ENCODE measurements at regions not wholly inside any gene's neighbourhood (a gene's known extent, or its start where the extent isn't known, plus 50 kb on each side); places are given as distances from the start of the nearest gene placed in this dataset.

DNA sequence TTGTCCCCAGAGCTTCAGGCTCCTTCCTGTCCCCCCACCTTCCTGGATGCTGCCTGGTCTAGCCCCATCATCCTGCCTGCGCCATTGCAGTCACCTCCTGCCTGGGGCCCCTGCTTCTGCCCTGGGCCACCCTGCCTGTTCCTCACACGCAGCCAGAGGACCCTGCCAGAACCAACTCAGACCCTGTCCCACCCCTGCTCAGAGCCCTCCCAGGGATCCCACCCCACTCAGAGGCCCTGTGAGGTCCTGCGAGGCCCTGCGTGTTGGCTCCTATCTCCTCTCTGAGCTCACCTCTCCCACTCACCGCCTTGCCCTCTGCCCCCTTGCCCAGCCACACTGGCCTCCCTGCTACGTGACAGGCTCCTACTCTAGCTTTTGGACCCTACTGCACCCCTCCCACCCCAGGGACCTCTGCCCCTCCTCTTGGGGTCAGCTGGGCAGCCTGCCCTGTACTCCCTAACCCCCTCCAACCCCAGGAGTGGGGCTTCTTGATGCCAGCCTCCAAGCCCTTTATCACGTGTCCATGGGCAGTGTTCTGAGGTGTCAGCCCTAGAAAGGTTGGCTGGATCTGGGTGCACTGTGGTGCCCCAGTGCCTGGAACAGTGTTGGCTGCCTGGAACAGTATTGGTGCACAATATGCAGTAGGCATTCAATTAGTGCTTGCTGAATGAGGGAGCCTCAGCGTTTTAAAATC, 68.3 kb downstream of the CEBPB start:
- no peak for DNase-seq (ENCODE audit: low spot score)

DNA sequence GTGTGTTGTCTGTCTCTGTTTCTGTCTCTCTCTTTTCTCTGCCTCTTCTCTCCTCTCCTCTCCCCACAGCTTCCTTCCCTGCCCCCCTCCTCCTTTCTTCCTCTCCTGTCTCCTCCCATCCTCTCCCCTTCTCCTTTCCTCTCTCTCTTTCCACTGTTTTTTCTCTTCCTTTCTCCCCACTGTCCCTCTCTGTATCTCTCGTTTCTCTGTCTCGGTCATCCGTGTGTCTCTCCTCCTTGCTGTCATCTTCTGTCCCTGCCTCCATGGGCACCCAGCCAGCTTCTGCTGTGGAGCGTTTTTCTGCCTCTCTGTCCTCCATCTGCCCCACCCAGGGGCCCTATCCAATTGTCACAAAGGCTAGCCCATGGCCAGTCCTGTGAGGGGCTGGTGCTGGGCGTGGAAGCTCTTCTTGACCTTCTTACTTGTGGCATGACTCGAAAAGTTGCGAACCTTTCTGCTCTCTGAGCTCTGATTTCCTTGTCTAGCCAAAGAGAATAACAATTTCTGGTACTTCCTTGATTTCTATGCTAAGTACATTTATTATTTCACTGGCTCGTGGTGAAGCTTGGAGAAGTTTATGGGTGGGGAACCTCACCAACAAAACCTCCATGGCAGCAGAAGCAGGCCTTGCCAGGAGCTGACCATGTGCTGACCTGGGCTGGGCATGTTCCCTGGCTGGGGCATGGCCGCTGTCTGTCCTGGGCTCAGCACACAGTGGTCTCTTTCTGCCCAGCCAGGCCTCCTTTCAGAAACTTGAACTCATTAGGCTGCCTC, 69.3 kb downstream of the CEBPB start:
- DNase-seq (ENCODE audit: low spot score): no peak

DNA sequence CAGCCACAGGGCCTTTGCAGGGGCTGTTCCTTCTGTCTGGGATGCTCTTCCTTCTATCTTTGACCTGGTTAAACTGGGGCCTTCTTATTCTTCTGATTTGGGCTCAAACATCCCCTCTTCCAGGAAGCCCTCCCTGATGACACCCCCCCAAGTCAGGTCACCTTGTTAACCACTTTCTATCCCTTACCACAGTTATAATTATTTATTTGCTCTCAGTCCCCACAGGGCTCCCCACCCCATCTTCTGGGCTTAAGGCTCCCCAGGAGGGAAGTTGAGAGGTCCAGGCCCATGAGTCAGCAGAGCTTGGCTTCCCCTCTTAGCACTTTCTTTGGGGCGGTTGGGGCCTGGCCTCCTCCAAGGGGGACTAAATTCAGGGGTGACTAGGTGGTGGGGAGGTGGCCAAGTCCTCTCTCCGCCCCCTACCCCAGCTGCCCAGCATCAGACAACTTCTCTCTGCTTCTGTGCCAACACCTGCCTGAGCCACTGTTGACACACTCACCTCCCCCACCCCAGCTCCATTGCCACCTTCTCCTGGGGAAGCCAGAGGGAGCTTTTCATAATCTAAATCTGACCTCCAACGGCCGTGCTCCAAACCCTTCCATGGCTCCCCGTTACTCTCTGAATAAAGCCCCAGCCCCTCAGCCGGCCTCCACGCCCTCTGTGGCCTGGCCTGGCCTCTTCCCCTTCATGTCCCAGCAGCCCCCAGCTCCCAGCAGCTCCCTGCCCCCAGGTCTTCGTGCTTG, 70.0 kb downstream of the CEBPB start:
- no peak for DNase-seq (ENCODE audit: low spot score)

DNA sequence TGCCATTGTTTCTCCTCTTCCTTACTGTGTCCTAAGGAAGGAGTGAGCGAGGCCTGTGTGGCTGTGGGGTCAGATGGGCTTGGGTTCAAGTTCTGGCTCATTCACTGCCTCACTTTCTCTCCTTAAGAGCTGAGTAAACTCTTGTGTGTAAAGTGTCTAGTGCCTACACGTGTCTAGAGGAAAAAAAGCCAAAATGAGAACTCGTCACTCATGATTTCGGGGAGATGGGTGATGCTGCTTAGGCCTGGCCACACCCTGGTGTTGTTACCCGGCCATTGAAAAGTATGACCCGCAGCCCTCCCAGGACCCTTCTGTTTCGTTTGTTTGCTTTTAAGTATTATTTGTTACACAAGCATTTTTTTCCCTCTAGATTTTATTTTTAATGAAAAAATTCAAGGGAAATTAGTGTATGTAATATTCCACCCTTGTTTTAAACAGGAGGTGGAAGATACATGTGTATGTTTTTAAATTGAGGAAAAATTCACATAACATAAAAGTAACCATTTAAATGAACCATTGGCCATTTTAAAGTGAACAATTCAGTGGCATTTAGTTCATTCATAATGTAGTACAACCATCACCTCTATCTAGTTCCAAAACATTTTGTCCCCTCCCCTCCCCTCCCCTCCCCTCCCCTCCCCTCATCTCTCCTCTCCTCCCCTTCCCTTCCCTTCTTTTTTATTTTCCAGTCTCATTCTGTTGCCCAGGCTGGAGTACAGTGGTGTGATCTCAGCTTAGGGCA, 71.0 kb downstream of the CEBPB start:
- no peak for DNase-seq (ENCODE audit: low spot score)

DNA sequence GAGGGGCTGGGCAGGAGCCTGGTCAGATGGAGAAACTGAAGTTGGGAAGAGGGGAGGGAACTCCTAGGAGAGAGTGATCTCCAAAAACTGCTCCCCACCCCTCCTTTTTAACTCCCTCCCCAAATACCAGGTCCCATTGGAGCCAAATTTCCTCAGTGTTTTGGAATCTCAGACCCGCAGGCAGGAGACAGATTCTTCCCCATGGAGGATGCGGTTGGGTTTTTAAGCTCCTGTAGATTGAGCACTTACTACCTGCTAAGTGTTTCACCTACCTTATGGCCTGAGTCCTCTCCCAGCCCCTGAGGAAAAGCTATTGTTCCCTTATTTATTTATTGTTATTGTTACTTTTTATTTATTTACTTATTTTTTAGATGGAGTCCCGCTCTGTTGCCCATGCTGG, 73.2 kb downstream of the CEBPB start:
- no peak for DNase-seq (ENCODE audit: low spot score)

DNA sequence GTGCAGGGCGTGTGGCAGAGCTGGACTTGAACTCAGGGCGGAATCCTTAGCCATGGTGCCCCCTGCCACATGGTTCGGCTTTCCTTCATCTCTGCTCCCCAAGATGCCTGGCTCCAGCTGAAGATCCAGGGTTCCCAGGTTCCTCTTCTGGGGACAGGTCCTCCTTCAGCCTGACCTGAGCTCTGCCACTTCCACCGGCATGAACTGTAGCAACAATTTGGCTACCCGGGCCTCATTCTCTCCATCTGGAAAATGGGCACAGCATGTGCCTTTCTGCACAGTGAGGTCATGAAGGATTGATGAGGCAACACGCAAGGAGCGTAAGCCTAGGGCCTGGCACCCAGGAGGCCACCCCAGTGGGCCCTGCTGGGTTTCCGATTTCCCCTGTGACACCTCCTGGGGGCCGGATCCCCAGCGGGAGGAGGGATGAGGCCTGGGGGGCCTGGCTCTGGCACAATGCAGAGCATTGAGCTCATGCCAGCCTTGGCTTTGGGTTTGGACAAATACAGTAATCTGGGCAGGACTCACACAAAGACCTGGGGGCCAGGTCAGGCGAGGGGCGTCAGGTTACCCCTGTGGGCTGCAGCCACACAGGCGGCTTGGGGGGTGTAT, 74.0 kb downstream of the CEBPB start:
- DNase-seq (ENCODE audit: low spot score): no peak

DNA sequence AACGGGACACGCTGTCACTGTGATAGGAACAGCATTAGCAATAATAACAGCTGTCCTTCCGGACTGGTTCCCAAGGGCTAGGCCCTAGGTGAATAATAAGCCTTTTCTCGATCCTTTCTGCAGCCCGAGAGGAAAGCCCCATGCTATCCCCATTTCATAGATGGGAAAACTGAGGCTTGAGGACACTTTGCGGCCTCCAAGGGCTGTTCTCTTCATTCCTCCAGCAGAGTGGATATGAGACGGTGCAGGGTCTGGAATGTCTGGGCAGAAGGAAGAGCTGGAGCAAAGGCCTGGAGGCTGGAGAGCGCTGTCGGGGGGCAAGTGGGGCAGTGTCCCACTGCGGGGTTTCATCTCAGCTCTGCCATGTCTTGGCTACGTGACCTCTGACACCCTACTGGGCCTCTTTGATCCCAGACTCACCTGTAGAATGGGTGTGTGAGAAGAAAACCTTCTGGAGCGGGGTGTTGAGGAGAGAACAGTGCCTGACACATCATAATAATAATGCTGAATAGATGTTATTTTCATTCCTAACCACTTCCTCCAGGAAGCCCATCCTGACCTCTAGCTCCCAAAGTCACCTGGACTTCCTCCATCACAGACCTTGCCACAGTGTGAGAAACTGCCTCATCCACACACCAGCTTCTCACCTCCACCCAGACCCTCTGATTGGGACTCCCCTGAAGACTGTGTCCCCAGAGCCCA, 74.8 kb downstream of the CEBPB start:
- DNase-seq (ENCODE audit: low spot score): no peak

DNA sequence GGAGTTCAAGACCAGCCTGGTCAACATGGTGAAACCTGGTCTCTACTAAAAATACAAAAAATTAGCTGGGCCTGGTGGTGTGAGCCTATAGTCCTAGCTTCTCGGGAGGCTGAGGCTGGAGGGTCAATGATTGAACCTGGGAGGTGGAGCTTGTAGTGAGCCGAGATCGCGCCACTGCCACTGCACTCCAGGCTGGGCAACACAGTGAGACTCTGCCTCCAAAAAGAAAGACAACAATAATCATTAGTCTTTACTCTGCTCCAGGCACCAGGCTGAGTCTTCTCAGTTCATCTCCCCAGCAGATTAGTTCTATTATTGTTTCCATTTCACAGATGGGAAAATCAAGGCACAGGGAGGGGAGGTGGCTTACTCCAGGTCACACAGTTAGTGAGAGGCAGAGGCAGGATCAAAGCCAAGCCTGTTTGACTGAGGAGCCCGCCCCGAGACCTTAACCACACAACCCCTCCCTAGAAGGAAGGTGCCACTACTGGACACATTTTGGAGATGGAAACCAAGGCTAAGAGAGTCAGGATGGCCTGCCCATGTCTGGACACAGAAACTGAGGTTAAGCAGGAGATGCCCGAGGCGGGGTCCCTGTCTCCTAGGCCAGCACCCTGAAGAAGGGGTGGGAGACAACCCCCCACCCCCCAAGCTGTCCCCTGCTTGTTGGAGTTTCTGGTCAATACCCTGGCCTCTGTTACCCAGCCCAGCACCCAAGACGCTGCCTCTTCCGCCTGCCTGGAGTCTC, 75.8 kb downstream of the CEBPB start:
- no peak for DNase-seq (ENCODE audit: low spot score)

DNA sequence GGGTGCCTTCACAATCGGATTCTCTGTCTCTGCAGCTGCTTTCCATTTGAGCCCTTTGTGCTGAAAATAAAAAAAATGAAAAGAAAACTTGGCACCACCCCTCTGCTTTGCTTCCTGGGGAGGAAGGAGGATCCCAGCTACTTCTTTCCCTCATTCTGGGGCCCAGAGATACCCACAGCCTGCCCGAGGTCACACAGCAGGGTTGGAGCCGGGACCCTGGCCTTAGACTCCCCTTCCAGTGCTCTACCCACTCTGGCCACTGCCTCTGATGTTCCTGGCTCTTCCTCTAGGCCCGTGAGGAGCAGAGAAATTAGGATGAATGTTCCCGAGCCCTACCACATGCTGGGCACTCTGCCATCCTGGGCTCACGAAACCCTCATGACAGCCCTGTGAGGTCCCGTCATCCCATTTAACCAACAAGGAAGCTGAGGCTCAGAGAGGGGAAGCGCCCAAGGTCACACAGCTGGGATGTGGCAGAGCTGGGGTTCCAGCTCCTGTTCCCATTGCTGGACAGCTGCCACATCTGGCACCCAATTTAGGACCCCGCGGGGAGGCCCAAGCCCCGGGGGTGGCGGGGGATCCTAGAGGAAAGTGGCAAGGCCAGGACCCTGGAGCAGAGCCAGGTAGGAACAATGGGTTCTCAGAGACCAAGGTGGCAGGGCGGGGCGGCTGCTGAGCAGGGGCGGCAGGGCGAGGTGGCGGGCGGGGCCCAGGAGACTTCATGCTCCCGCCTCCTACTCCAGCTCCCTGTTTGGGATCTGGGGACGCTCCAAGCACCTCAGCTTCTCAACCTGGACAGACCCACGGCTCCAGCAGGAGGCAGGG, 76.6 kb downstream of the CEBPB start:
- no peak for DNase-seq (ENCODE audit: low spot score)

DNA sequence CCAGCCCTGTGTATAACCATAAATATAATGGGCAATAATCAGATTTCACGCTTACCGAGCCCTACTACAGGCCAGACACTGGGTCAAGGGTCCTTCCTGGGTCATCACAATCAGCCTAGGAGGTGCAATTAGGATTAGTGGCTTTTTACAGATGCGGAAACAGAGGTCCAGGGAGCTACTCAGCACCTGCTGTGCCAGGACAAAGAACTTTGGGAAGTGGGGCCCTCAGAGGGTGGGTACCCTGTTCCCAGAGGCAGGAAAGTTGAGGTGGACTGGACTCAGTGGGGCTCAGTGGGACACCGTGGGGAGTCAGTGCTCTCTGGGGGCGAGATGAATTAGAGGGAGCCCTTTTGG, 77.2 kb downstream of the CEBPB start:
- no peak for DNase-seq (ENCODE audit: low spot score)

DNA sequence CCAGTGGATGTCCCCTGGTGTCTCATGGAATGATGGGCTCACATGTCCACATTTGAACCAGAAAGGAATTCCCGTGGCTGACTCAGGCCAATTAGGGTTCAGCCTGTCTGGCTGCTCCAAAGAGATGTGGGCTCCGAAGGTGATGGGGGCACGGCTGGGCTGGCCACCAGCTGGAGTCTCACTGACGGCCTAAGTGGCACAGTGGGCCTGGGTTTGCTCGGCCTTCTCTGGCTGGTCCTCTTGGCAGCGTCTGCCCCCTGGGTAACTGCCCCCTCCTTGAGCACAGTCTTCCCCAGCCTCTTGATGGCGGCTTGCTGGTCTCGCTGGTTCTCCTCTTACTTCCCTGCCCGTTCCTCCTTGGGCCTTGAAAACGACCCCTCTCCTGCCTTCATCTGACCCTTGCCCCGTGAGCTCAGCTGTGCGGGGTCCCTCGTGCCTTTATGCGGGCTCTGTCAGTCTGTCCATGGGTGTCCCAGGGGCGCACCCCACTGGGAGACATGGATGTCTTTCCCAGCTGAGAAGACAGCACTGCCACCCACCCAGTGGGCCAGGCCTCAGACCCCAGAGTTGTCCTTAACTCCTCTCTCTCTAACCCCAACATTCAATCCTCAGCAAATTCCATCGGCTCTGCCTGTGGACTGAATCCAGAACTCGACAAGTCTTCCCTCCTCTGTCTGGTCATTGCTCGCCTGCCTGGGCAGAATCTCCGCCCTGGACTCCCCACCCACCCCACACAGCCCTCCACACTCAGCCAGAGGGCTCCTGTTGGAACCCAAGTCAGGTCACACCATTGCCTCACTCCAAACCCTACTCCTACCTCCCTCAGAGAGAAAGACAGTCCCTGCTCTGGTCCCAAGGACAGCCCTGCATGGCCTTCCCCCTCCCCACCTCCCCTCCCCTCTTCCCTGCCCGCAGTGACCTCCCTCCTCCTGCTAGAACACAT, 78.7 kb downstream of the CEBPB start:
- DNase-seq (ENCODE audit: low spot score): no peak

DNA sequence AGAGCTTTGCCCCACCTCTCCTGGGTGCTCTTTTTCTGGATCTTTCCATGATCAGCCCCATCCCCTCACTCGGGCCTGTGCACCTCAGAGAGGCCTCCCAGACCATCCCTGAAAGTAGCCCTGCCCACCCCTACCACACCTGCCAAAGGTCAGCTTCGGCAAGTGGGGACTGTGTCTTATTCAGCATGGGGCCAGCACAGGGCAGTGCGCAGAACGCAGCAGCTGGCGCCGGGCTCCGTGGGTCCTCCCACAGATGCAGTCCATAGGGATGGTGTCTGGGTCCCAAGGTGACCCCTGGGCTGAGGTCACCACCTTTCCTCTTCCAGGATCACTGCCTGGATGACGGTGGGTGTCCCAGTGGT, 79.4 kb downstream of the CEBPB start:
- no peak for DNase-seq (ENCODE audit: low spot score)

DNA sequence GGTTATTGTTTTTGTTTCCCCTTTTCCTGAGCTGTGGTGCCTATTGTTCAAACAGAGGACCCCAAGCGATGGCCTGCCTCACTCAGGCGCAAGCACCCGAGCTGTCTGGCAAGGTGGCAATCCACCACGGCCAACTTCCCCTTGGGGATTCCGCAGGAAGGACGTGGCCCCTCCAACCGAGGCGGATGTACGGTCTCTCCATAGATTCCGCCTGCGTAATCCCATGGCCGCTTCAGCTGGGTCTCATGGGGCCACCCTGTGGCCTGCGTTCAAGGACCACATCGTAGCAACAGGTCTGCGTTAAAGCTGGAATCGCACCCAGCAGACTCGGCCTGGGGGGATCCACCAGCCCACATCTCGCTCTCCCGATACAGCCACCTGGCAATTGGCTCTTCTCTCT, 79.9 kb downstream of the CEBPB start:
- no peak for DNase-seq (ENCODE audit: low spot score)

DNA sequence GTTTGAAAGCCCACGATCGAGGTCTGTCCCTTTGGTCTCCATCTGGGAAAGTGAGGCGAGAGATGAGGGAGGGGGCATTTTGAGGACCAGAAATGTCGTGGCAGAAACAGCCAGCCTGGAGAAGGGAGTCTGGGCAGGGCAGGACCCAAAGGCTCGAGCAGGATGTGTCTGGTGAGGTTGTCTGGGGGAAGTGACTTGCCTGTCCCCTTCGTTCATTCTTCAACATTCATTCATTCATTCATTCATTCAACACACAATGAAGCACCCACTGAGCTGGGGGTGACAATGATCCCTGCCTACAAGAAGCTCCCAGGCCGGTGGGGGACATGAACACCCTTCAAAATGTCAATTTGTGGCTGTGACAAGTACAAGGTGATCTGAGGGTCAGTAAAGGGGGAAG, 80.5 kb downstream of the CEBPB start:
- DNase-seq (ENCODE audit: low spot score): no peak

DNA sequence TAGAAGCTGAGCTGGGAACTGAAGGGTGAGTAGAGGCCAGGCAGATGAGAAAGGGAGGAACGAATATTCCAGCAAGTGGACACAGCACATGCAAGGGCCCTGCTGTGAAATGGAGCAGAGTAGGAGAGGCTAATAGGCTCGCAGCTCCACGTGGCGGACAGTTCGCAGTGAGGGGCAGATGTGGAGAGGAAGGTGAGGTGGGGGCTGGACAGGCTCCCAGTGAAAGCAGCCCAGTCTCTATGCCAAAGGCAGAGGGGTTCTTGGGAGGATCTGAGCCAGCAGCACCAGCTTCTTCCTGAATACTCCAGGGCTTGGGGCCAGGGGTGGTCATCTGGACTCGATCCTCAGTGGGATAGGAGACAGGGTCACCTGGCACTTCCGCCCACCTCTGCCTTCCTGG, 81.0 kb downstream of the CEBPB start:
- no peak for DNase-seq (ENCODE audit: low spot score)

DNA sequence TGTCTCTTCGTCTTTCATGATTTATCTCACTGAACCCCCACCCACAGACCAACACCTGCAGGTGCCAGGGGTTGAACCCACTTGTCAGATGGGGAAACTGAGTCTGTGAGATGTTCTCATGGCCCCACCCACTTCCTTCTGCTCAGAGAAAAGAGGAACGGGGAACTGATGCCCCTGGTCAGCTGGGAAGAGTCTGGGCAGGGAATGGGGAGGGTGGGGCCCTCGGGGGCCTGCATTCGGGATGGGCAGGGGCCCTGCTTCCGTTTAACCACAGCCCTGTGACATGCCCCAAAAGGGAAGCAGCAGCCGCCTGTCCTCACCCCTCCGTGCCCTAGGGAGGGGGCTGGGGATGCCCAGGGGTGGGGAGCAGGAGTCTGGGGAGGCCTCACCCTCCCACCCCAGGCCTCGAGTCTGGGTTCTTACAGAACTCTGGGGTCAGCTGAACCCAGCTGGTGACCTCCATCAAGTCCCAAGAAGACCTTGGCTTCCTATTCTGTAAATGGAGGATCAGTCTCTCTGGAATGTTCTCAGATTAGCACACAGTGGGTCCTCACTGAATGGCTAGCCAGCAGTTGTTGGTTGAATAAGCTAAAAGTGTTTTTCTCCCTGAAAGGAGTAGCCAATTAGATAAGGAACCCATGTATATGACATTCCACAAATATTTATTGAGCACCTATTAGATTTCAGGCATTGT, 81.5 kb downstream of the CEBPB start:
- DNase-seq (ENCODE audit: low spot score): no peak

DNA sequence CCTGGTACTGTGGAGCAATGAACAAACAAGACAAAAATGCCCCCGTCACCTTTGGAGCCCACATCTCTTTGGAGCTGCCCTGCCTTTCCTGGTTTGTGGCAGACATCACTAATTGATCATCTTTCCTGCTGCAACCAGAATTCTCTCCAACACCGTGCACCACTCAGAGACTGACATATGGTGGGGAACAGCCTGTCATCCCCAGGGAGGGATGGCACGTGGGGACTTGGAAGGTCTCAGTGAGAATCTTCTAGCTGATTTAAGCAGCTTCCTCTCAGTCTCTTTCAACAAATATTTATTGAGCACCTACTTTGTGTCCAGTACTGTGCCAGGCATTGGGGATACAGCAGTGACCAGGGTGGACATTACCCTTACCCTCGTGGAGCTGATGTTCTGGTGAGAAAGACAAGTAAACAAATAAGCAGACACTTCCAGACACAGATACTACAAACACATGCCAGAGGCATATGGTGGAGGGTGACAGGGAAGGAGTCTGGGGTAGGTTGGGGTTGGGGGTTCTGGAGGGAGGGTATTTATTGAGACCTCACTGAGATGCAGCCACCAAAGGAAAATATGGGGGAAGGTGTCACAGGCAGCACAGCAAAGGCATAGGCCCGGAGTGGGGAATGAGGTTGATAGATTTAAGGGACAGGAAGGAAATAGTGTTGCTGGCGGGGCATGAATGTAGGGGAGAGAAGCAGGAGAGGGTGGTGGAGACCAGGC, 82.3 kb downstream of the CEBPB start:
- no peak for DNase-seq (ENCODE audit: low spot score)
